ENCODE measurements at regions not wholly inside any gene's neighbourhood (a gene's known extent, or its start where the extent isn't known, plus 50 kb on each side); places are given as distances from the start of the nearest gene placed in this dataset.

GRCh38 chr1:43072314-43072713 is 99.8 kb downstream of the EBNA1BP2 start:
- peaks cover 6% of the 10 kb centered on the region for H3K4me1 Mint-ChIP-seq
- no peak for DNase-seq
- H3K36me3 Mint-ChIP-seq (ENCODE audit: low read depth), result no peaks in the 10 kb centered on the region
- peaks cover 5% of the 10 kb centered on the region for H3K27me3 Mint-ChIP-seq
- no peaks in the 10 kb centered on the region for H3K9me3 Mint-ChIP-seq
- H3K27ac Mint-ChIP-seq, result no peak overlapping the region
- no peak overlapping the region for H3K4me3 Mint-ChIP-seq
- intact Hi-C loops (cut with micrococcal nuclease), result loop anchor here (5.0 kb wide), 1 partner anchor 495 kb away; no protein-coding TSS in a partner anchor

GRCh38 chr1:43071241-43071640 is 100.8 kb downstream of the EBNA1BP2 start:
- Mint-ChIP-seq H3K4me3 (no peak overlapping the region), H3K36me3 (ENCODE audit: low read depth) (no peaks in the 10 kb centered on the region), H3K27ac (no peak overlapping the region), H3K9me3 (no peaks in the 10 kb centered on the region), H3K27me3 (peaks cover 9% of the 10 kb centered on the region), H3K4me1 (peaks cover 6% of the 10 kb centered on the region)
- no peak for DNase-seq
- intact Hi-C loops (cut with micrococcal nuclease), result loop anchor here (5.0 kb wide), 1 partner anchor 494 kb away; no protein-coding TSS in a partner anchor

- intact Hi-C loops (cut with micrococcal nuclease), result loop anchor here (5.0 kb wide), 1 partner anchor 492 kb away; no protein-coding TSS in a partner anchor
- no peak for DNase-seq
- H3K4me3 Mint-ChIP-seq, result no peak overlapping the region
- H3K27ac Mint-ChIP-seq, result no peak overlapping the region
- H3K27me3 Mint-ChIP-seq, result peaks cover 9% of the 10 kb centered on the region
- no peaks in the 10 kb centered on the region for H3K36me3 Mint-ChIP-seq (ENCODE audit: low read depth)
- H3K4me1 Mint-ChIP-seq, result peaks cover 6% of the 10 kb centered on the region
- H3K9me3 Mint-ChIP-seq, result no peaks in the 10 kb centered on the region
Measured at GRCh38 chr1:43069461-43070050, 102.5 kb downstream of the EBNA1BP2 start.

DNA sequence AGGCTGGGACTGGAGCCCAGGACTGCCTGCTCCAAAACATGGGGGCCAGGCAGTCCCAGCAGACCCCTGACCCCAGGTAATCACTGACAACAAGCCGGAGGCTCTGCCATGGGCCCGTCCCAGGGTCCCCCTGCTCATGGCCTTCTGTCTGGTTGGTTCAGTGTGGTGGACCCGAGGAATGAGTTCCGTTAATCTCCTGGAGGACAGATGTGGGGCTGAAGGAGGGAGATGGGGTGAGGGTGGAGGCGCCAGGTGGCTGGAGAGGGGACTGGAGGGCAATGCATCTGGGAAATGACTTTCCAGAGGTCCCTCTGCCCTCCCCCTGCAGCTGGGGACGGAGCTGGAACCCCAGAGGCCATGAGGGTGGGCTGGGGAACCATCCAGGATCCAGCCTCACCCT is 103.2 kb downstream of the EBNA1BP2 start:
- H3K4me1 Mint-ChIP-seq, result peaks cover 6% of the 10 kb centered on the region
- no peak for DNase-seq
- H3K27ac Mint-ChIP-seq, result no peak overlapping the region
- H3K9me3 Mint-ChIP-seq, result no peaks in the 10 kb centered on the region
- peaks cover 9% of the 10 kb centered on the region for H3K27me3 Mint-ChIP-seq
- intact Hi-C loops (cut with micrococcal nuclease), result no loop called here
- H3K36me3 Mint-ChIP-seq (ENCODE audit: low read depth), result no peaks in the 10 kb centered on the region
- H3K4me3 Mint-ChIP-seq, result no peak overlapping the region

- H3K9me3 Mint-ChIP-seq, result no peaks in the 10 kb centered on the region
- peak overlapping the region; percentile 35 for H3K4me3 Mint-ChIP-seq
- H3K4me1 Mint-ChIP-seq, result peaks cover 4% of the 10 kb centered on the region
- H3K27ac Mint-ChIP-seq, result no peak overlapping the region
- peaks cover 9% of the 10 kb centered on the region for H3K27me3 Mint-ChIP-seq
- no peaks in the 10 kb centered on the region for H3K36me3 Mint-ChIP-seq (ENCODE audit: low read depth)
- peak; percentile 62 for DNase-seq
- intact Hi-C loops (cut with micrococcal nuclease), result no loop called here
Measured at GRCh38 chr1:43067977-43068751, 103.9 kb downstream of the EBNA1BP2 start.

DNA sequence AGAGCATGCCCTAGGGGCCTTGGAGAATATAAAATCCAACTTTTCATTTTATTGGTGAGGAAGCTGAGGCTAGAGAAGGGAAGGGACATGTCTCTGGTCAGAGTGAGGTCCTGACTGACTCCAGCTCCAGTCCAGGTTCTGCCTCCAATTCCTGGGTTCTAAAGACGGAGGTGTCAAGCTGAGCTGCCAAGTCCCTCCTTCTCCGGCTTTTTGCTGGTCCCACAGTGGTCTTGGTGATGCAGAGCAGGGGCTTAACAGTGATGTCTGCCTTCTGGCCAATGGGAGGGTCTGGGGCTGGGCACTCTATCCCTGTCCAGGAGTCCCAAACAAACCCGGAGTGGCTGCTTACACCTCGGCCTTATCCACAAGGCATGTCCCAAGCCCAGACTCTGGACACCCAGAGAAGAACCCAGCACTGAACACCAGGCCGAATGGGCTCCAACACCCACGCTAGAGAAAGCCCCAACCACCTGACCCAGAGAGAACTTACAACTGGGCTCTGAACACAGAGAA is 104.8 kb downstream of the EBNA1BP2 start:
- peak overlapping the region; percentile 35 for H3K4me3 Mint-ChIP-seq
- H3K36me3 Mint-ChIP-seq (ENCODE audit: low read depth), result no peaks in the 10 kb centered on the region
- intact Hi-C loops (cut with micrococcal nuclease), result no loop called here

GRCh38 chr1:43066578-43066977 is 105.5 kb downstream of the EBNA1BP2 start:
- DNase-seq, result no peak
- H3K4me1 Mint-ChIP-seq, result peaks cover 4% of the 10 kb centered on the region
- H3K27ac Mint-ChIP-seq, result peak overlapping the region; percentile 8
- H3K27me3 Mint-ChIP-seq, result peaks cover 9% of the 10 kb centered on the region
- intact Hi-C loops (cut with micrococcal nuclease), result no loop called here
- no peak overlapping the region for H3K4me3 Mint-ChIP-seq
- H3K36me3 Mint-ChIP-seq (ENCODE audit: low read depth), result no peaks in the 10 kb centered on the region
- no peaks in the 10 kb centered on the region for H3K9me3 Mint-ChIP-seq

More for the DNA sequence above, 104.8 kb downstream of the EBNA1BP2 start:
- Mint-ChIP-seq H3K9me3 (no peaks in the 10 kb centered on the region), H3K4me1 (peaks cover 4% of the 10 kb centered on the region), H3K27me3 (peaks cover 9% of the 10 kb centered on the region), H3K27ac (no peak overlapping the region)
- no peak for DNase-seq

DNA sequence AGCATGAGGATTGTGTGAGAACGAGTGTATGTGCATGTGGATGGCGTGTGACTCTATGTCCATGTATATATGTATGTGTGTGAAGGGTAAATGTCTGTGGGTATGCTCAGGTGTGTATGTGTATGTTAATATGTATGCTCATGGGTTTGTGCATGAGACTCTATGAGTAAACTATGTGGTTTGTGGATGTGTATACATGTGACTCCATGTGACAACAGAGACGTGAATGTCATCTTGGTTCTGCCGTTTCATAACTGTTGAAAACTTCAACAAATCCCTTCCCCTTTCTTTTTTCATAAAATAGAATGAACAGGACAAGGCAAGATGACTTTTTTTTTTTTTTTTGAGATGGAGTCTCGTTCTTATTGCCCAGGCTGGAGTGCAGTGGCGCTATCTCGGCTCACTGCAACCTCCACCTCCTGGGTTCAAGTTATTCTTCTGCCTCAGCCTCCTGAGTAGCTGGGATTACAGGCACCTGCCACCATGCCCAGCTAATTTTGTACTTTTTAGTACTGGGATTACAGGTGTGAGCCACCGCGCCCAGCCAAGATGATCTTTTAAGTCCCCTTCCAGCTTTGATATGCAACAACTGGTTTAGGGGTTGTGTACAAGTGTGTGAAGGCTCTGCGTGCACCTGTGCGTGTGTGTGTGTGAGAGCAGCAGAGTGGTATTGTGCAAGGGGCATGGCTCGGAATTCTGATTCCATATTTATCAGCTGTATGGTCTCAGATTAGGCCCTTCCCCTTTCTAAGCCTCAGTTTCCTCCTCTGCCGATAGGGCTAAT is 106.3 kb downstream of the EBNA1BP2 start:
- no peak for DNase-seq
- intact Hi-C loops (cut with micrococcal nuclease), result no loop called here
- H3K9me3 Mint-ChIP-seq, result no peaks in the 10 kb centered on the region

GRCh38 chr1:43065191-43065590 is 106.5 kb upstream of the SLC2A1 start:
- no peaks in the 10 kb centered on the region for H3K9me3 Mint-ChIP-seq

More for the DNA sequence above, 106.3 kb downstream of the EBNA1BP2 start:
- Mint-ChIP-seq H3K27ac (no peak overlapping the region), H3K36me3 (ENCODE audit: low read depth) (no peaks in the 10 kb centered on the region), H3K4me3 (no peak overlapping the region), H3K27me3 (peaks cover 9% of the 10 kb centered on the region), H3K4me1 (peaks cover 4% of the 10 kb centered on the region)

DNA sequence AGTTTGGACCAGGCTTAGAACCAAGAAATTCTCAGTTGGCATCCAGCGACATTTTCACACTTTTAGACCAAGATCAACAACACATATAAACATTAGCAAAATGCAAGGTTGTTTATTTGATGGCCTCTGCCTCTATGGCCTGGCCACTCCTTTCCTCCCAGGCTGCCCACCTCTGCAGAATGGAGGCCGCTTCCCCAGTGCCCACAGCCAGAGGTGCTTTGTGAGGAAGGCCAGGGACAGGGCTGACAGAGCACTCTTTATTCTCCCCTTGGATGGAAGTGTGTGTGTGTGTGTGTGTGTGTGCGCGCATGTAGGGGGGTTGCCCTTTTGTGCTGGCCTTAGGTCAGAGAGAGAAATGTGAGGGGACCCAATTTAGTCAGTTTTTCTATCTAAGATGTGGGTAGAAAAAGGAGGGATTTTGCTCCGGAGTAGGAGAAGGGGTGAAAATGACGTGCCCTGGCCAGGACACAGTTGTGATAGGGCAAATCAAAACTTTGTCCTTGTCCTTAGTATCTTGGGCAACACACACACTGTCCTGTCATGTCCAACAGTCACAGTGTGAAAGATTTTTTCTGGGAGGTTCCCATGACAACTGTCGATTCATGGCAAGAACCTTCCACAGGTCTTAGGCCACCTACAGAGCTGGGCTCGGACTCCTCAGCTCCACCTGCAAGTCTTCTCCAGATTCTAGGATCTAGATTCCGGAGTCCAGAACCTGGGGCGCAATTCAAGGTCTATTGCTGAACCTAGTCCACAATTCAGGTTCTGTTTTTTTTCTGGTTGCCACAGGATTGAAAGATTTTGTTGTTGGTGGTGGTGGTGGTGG is 104.9 kb upstream of the SLC2A1 start:
- Mint-ChIP-seq H3K4me3 (no peak overlapping the region), H3K36me3 (ENCODE audit: low read depth) (no peaks in the 10 kb centered on the region), H3K4me1 (peaks cover 15% of the 10 kb centered on the region), H3K27ac (no peak overlapping the region), H3K9me3 (no peaks in the 10 kb centered on the region), H3K27me3 (peaks cover 9% of the 10 kb centered on the region)
- no peak for DNase-seq
- intact Hi-C loops (cut with micrococcal nuclease), result no loop called here

More at GRCh38 chr1:43065191-43065590, 106.5 kb upstream of the SLC2A1 start:
- intact Hi-C loops (cut with micrococcal nuclease), result no loop called here
- Mint-ChIP-seq H3K4me1 (peaks cover 4% of the 10 kb centered on the region), H3K27ac (no peak overlapping the region), H3K27me3 (peaks cover 9% of the 10 kb centered on the region), H3K4me3 (no peak overlapping the region), H3K36me3 (ENCODE audit: low read depth) (no peaks in the 10 kb centered on the region)
- DNase-seq, result no peak

- H3K27ac Mint-ChIP-seq, result no peak overlapping the region
- H3K4me1 Mint-ChIP-seq, result peaks cover 22% of the 10 kb centered on the region
- no peak overlapping the region for H3K4me3 Mint-ChIP-seq
- DNase-seq, result no peak
- H3K36me3 Mint-ChIP-seq (ENCODE audit: low read depth), result no peaks in the 10 kb centered on the region
- intact Hi-C loops (cut with micrococcal nuclease), result no loop called here
- peaks cover 4% of the 10 kb centered on the region for H3K9me3 Mint-ChIP-seq
- H3K27me3 Mint-ChIP-seq, result peaks cover 7% of the 10 kb centered on the region
Measured at GRCh38 chr1:43062527-43063095, 103.9 kb upstream of the SLC2A1 start.

DNA sequence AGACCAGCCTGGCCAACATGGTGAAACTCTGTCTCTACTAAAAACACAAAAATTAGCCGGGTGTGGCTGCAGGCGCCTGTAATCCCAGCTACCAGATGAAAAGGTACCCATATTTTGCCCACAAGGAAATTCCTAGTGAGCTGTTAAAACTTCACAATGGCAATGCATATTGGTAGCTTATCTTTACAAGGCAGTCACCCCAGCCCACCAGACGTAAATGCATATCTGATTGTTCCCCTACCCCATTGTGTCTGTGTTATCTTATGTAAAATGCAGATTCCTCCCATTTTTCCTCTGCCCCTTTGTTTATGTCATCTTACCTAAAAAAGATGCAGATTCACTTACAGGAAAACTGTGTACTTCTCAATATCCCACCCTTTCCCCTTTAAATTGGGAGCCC is 103.1 kb upstream of the SLC2A1 start:
- no peak for DNase-seq
- Mint-ChIP-seq H3K4me1 (peaks cover 23% of the 10 kb centered on the region), H3K27me3 (peaks cover under 1% of the 10 kb centered on the region), H3K9me3 (peaks cover 7% of the 10 kb centered on the region), H3K27ac (no peak overlapping the region), H3K36me3 (ENCODE audit: low read depth) (no peaks in the 10 kb centered on the region), H3K4me3 (no peak overlapping the region)
- intact Hi-C loops (cut with micrococcal nuclease), result no loop called here
